ENCODE measurements at regions not wholly inside any gene's neighbourhood (a gene's known extent, or its start where the extent isn't known, plus 50 kb on each side); places are given as distances from the start of the nearest gene placed in this dataset.

DNA sequence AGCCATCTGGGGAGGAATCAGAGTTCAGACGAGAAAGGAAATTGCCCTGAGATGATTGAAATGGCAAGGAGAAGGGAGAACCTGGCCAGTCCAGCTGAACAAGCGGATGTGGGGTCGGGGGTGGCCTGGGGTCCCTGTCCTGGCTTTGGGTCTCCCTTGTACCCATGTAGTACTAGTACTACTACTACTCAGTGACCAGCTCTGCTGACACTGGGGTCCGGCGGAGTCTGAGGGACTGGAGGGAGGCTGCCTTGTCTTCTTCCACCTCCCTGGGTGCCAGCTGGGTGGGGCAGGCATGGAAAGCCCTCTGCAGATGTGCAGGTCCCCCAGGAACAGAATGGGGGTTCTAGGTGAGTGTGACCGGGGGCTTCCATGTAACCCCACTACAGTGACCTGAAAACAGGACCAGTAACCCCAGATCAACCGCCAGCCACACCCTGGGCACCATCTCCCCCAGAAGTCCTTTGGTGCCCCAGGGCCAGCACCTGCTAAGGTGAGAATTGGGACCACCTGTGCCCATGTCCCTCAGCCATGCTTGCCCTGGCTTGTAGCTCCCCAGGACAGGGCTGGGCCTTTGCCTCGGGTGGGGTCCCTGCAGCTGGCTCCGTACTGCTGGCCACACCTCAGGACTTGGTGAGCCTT, 89.1 kb upstream of the COL5A1 start:
- DNase-seq = peak; percentile 34
- H3K4me1 ChIP-seq = peaks cover 14% of the 10 kb centered on the region
- TF ChIP-seq, protein P1, sequence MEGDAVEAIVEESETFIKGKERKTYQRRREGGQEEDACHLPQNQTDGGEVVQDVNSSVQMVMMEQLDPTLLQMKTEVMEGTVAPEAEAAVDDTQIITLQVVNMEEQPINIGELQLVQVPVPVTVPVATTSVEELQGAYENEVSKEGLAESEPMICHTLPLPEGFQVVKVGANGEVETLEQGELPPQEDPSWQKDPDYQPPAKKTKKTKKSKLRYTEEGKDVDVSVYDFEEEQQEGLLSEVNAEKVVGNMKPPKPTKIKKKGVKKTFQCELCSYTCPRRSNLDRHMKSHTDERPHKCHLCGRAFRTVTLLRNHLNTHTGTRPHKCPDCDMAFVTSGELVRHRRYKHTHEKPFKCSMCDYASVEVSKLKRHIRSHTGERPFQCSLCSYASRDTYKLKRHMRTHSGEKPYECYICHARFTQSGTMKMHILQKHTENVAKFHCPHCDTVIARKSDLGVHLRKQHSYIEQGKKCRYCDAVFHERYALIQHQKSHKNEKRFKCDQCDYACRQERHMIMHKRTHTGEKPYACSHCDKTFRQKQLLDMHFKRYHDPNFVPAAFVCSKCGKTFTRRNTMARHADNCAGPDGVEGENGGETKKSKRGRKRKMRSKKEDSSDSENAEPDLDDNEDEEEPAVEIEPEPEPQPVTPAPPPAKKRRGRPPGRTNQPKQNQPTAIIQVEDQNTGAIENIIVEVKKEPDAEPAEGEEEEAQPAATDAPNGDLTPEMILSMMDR (IDR thresholded peaks at IDR 0.05) = no peak
- H3K4me3 ChIP-seq = no peak overlapping the region
- no peaks in the 10 kb centered on the region for H3K36me3 ChIP-seq
- H3K9me3 ChIP-seq = no peaks in the 10 kb centered on the region
- intact Hi-C loops (cut with DNase I) = no loop called here
- ATAC-seq = no peak
- H3K27me3 ChIP-seq = peaks cover 6% of the 10 kb centered on the region
- peak overlapping the region; percentile 24 for H3K27ac ChIP-seq

DNA sequence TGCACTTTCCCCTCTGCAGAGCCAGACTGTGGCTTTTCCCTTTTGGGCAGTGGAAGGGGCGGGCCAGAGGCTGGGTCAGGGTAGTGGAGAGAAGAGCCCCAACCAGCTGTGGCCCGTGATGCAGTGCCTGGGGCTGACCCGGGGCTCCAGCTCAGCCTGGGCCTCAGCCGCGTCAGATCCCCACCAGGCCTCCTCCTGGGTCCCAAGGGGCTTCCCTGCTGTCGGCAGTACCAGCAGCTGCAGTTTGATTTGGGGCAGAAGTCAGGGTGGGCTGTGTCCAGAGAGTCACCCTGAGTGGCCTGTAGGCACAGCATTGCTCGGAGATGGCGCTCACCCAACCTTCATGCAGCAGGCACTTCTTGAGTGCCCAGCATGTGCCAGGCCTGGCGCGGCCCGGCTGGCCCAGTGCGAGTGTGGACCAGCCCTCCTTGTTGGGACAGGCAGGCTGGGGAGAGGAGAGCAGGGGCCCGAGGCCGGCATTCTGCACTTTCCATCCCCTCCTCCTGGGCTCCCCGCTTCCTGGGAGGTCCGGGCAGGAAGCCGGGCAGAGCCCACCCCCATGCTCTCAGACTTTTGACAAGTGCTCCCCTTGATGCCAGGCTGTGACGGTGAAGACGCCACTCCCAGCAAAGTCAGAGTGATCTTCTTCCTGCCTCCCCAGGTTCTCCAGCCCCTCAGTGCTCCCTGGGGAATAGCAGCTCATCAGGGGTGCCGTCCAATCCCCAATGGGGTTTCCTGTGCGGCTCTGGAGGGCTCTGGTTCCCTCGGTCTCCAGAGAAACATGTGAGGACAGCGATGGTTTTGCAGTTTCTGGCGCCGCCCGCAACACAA, 88.3 kb upstream of the COL5A1 start:
- H3K27me3 ChIP-seq = peaks cover 6% of the 10 kb centered on the region
- ATAC-seq (peak; percentile 5), DNase-seq (peak; percentile 53)
- no peak overlapping the region for H3K4me3 ChIP-seq
- no peaks in the 10 kb centered on the region for H3K9me3 ChIP-seq
- H3K27ac ChIP-seq = no peak overlapping the region
- H3K4me1 ChIP-seq = peaks cover 14% of the 10 kb centered on the region
- intact Hi-C loops (cut with DNase I) = no loop called here
- no peaks in the 10 kb centered on the region for H3K36me3 ChIP-seq
- TF ChIP-seq, protein P1 (IDR thresholded peaks at IDR 0.05) = no peak

GRCh38 chr9:134553996-134554372, 87.6 kb upstream of the COL5A1 start:
- H3K27ac ChIP-seq = no peak overlapping the region
- H3K4me1 ChIP-seq = peaks cover 14% of the 10 kb centered on the region
- no peaks in the 10 kb centered on the region for H3K36me3 ChIP-seq
- H3K9me3 ChIP-seq = no peaks in the 10 kb centered on the region
- DNase-seq (peak; percentile 47), ATAC-seq (no peak)
- peaks cover 6% of the 10 kb centered on the region for H3K27me3 ChIP-seq
- intact Hi-C loops (cut with DNase I) = no loop called here
- no peak overlapping the region for H3K4me3 ChIP-seq
- TF ChIP-seq, protein P1 (IDR thresholded peaks at IDR 0.05) = no peak

DNA sequence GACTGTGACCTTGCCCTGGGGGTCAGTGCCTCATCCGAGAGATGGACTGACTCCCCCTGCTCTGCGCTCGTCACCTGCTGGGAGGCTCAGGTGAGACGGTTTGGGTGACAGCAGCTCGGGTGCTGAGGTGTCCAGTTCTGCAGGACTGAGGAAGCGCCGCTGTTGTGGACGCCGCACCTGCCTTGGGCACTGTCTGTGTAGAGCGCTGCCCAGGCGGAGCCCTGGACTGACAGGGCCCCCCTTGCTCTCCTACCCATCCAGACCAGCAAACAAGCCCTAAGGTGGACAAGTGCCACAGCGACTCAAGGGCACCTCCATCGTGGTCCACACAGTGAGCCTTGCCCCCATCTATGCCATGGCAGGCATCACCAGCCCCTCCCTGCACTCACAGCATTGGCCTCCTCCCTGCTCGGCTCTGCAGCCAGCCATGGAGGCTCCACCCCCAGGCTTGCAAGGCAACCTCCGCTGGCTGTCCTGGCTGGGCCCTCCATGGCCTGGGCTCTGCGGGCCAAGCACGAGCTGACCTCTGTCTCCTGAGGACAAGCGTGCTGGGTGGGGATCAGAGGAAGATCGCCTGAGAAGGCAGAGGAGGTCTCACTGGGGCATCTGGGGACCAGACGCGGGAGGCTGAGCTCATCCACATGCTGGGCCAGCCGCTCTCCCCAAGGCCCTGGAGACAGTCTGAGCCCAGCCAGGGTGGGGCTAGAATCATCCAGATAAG, 87.1 kb upstream of the COL5A1 start:
- Histone ChIP-seq H3K36me3 (no peaks in the 10 kb centered on the region), H3K9me3 (no peaks in the 10 kb centered on the region), H3K27me3 (peaks cover 6% of the 10 kb centered on the region), H3K4me1 (peaks cover 14% of the 10 kb centered on the region), H3K4me3 (no peak overlapping the region), H3K27ac (no peak overlapping the region)
- intact Hi-C loops (cut with DNase I) = no loop called here
- ATAC-seq (no peak), DNase-seq (peak; percentile 63)
- TF ChIP-seq, protein P1 (IDR thresholded peaks at IDR 0.05) = no peak

DNA sequence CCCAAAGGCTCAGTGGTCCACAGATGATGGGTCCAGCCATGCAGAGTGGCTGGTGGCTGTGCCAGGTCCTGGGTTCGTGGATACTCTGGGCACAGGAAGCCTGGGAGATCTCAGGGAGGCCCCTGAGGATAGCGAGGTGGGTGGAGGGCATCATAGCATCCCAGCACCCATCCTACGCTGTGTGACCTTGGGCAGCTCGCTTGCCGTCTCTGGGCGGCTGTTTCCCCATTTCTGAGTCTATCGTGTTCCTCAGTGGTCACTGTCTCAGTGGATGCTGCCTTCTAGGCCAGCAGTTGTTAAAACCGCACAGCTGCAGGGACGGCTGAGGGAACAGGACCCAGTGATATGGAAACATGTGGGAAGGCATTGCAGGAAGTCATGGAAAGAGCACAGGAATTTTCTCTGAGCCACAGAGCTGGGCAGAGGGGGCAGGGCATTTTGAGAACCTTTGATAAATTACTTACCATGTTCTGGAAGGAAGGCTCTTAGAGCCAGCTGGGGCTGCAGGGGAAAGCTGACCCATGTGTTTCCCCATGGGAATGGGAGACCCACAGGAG, 86.4 kb upstream of the COL5A1 start:
- Histone ChIP-seq H3K9me3 (no peaks in the 10 kb centered on the region), H3K27ac (no peak overlapping the region), H3K4me3 (no peak overlapping the region), H3K36me3 (no peaks in the 10 kb centered on the region), H3K4me1 (peaks cover 14% of the 10 kb centered on the region), H3K27me3 (peaks cover 6% of the 10 kb centered on the region)
- intact Hi-C loops (cut with DNase I) = no loop called here
- ATAC-seq = no peak
- TF ChIP-seq, protein P1 (IDR thresholded peaks at IDR 0.05) = no peak
- DNase-seq = peak; percentile 13
